ENCODE measurements at regions not wholly inside any gene's neighbourhood (a gene's known extent, or its start where the extent isn't known, plus 50 kb on each side); places are given as distances from the start of the nearest gene placed in this dataset.

GRCh38 chr7:17130281-17131059 is 168.0 kb upstream of the AHR start:
- DNase-seq (ENCODE audit: low read depth), result no peak

DNA sequence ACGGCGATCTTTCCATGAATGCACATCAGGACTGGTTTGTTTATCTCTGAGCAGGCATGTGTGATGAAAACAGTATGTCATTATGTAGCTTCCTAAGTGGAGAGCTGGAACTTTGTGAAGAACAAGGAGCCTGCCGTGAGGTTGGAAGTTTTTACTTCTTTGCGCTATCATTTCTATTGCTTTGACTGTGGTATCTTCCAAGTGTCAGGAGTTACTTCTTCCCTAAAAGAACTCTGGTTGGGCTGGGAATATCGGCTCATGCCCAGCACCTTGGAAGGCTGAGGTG is 167.4 kb upstream of the AHR start:
- DNase-seq (ENCODE audit: low read depth), result no peak

- no peak for DNase-seq (ENCODE audit: low read depth)
These were observed 166.3 kb upstream of the AHR start for GRCh38 chr7:17131983-17132655.

GRCh38 chr7:17132726-17133125 is 165.7 kb upstream of the AHR start:
- no peak for DNase-seq (ENCODE audit: low read depth)

DNA sequence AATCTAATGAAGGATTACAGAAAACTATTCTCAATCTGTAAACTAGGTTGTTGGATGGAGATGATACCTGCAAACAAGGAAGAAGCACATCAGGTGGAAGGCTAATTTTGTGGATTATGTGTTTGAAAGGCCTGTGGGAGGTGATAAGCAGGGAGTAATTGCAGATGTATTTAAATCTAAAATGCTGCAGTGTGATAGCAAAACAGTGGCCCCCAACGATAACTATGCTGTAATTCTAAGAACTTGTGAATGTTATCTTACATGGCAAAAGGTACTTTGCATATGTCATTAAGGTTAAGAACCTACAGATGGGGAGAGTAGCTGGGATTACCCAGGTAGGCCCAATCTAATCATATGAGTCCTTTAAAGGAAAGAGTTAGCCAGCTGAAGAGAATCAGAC is 164.5 kb upstream of the AHR start:
- DNase-seq (ENCODE audit: low read depth), result no peak

DNA sequence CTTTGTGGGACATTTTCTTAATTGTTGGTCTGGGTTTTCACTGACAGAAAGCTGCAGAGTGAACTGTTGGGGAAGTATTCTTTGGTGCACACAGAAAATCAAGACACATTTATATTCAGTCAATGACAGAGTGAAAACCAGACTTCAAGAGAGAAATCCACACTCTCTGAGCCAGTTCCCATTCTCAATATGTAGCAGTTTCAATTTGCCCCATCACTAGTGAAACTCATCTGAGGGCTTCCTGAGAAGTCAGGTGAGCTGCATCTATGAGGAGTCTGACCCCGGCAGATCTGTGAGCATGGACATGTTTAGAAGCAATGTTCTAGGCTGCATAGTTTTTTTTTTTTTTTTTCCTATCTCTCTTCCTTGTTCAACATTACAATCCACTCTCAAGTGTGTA is 163.7 kb upstream of the AHR start:
- DNase-seq (ENCODE audit: low read depth), result no peak

DNA sequence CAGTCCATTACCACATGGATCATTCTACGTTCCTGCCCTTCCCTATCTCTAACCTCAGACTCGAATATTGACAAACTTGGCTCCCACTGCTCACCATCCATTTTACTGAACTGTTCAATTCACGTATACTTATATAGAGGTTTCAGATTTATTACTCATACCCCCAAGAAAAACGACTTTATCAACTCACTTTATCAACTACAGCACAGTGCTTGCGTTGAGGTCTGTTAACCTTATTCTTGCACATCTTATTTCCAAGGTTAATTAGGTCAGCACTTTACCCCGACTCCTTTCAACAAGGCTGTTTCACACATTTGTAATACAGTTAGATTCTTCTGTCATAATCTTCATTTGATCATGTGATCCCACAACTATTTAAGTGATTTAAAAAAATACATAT is 162.3 kb upstream of the AHR start:
- DNase-seq (ENCODE audit: low read depth), result no peak

GRCh38 chr7:17139081-17139480 is 159.4 kb upstream of the AHR start:
- no peak for DNase-seq (ENCODE audit: low read depth)

GRCh38 chr7:17140406-17140805 is 158.0 kb upstream of the AHR start:
- DNase-seq (ENCODE audit: low read depth), result no peak

- DNase-seq (ENCODE audit: low read depth), result no peak
These were observed 155.5 kb upstream of the AHR start for GRCh38 chr7:17142831-17143541.

DNA sequence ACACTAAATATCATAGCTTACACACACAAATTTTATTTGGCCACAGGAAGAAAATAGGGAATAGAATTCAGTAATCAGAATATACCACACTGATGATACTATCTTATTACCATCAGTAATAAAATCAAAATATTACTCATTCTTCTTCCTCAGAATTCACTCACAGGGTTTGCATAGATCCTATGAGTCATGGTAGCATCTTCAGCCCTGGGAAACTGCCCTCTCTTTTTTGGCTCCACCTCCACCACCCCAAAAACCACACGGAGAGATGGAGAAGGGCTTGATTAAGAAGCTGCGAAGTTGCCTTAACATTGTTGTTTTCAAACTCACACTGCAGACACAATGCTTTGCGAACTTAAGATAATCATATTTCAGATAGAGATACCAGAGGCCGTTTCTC is 154.1 kb upstream of the AHR start:
- DNase-seq (ENCODE audit: low read depth), result peak; percentile 57

DNA sequence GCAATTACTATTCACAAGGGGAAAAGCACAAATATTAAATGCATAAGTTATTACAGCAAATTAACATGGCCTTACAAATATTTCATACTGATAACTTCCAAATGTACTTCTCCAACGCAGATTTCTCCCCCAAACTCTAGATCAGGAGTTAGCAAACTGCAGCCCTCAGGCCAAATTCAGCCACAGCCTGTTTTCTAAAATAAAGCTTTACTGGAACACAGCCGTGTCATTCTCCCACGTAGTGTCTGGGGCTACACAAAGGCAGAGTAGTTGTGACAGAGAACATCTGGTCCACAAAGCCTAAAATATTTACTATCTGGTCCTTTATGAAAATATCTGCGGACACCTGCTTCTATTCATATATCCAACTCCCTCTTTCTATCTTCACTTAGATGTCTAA is 151.8 kb upstream of the AHR start:
- DNase-seq (ENCODE audit: low read depth), result no peak

DNA sequence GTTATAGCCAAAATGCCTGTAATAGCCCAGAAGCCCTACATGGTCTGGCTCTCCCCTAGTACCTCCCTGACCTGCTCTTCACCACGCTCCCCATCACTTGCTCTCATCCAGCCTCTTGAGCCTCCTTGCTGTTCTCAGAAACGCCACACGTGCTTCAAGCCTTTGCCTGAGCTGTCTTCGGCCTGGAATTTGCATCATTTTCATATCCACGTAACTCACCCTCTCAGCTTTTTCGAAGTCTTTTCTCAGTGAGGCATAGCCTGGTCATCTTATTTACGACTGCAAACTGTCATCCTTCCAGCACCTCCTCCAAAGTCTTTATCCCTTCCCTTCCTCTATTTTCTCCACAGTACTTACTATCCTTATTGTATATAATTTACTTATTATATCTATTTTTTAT is 151.0 kb upstream of the AHR start:
- DNase-seq (ENCODE audit: low read depth), result no peak

GRCh38 chr7:17150018-17150417 is 148.4 kb upstream of the AHR start:
- no peak for DNase-seq (ENCODE audit: low read depth)

- DNase-seq (ENCODE audit: low read depth), result no peak
These were observed 145.7 kb upstream of the AHR start for GRCh38 chr7:17152721-17153120.

DNA sequence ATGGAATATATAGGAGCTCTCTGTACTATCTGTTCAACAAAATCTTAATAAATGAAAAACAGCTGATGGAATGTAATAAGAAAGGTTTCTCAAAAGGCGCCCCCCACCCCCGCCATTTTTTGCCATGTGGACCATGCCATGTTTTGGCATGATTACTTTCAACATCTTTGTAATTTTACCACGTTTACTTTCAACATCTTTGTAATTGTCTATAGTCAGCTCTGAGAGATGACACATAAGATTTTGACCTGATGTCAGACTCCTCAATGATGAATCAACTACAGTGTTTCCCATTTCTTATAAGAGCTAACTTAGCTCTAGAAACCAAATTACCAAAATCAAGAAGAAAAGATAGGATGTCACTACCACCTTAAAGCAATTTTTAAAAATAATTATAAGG is 144.9 kb upstream of the AHR start:
- no peak for DNase-seq (ENCODE audit: low read depth)

GRCh38 chr7:17155529-17155928 is 142.9 kb upstream of the AHR start:
- no peak for DNase-seq (ENCODE audit: low read depth)

DNA sequence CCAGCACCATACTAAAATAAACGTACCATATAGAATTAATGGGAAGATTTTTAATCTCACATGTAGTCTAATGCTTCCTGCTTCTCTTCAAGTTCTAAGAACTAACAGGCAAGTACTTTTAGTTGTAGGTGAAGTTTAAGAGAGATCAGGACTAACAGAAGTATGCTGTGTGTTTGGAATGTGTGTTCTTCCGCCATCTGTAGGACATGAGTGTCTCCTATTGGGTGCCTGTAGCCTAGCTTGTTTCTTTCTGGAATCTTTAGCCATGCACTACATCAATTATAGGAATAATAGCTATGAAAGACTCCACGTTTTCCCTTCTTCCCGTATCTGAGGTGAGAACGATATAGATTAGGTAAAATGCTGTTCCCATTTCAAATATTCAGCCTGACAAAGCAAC is 140.2 kb upstream of the AHR start:
- no peak for DNase-seq (ENCODE audit: low read depth)

DNA sequence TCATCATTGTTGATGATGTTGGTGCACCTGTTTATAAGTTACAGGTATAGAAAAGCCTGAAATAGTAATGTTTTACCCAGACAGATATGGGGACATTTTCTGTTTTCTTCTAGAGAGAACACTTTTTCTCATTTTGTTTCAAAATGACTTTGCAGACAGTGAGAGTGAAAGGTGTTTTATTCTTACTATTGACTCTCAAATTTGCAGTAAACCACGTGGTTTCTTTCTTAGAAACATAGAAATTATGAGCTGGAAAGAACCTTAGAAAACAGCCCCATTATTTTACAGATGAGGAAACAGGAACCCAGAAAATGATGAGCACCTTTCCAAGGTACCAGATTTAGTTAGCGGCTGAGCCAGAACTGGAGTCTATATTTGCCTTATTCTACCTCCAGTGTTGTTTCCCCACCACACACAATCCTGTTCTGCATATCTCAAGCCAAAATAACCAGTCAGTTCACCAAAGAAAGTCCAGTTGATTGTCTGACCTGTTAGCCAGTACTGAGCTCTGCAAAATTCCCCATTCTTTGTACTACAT is 138.9 kb upstream of the AHR start:
- DNase-seq (ENCODE audit: low read depth), result no peak

GRCh38 chr7:17166824-17167379 is 131.6 kb upstream of the AHR start:
- DNase-seq (ENCODE audit: low read depth), result no peak

GRCh38 chr7:17168416-17168815 is 130.0 kb upstream of the AHR start:
- no peak for DNase-seq (ENCODE audit: low read depth)

DNA sequence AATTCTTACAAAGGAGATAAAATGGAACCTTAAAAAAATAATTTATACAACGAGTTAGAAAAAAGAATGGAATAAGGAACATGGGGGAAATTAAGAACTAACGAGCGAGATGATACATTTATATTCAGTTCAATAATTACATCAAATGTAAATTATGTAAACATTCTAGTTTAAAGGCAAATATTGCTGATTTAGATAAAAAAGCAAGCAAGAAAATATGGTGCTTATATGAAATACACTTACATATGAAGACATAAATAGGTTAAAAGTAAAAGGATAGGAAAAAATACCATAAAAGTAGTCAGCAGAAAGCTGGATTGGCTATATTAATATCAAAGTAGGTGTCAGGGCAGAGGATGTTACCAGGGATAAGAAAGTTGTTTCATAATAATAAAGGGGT is 127.0 kb upstream of the AHR start:
- no peak for DNase-seq (ENCODE audit: low read depth)
